ENCODE measurements at regions not wholly inside any gene's neighbourhood (a gene's known extent, or its start where the extent isn't known, plus 50 kb on each side); places are given as distances from the start of the nearest gene placed in this dataset.

DNA sequence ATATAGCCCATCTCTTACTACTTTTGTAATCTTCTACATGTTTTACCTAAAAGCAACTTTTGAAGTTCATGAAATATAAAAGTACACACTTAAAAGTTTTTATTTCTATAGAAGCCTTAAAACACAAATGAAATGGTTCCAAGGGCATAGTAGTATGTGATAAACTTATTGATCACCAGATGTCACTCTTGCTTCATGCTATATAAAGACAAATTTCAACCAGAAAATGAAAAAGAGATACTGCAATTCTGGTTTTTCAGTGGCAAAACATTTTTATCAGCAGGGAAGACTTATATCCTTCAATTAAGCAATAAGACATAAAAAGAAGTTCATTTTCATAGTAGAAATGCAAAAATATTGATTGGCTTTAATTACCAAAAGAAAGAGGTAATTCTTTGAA is 69.4 kb upstream of the FBXL17 start:
- TF ChIP-seq, protein P1, sequence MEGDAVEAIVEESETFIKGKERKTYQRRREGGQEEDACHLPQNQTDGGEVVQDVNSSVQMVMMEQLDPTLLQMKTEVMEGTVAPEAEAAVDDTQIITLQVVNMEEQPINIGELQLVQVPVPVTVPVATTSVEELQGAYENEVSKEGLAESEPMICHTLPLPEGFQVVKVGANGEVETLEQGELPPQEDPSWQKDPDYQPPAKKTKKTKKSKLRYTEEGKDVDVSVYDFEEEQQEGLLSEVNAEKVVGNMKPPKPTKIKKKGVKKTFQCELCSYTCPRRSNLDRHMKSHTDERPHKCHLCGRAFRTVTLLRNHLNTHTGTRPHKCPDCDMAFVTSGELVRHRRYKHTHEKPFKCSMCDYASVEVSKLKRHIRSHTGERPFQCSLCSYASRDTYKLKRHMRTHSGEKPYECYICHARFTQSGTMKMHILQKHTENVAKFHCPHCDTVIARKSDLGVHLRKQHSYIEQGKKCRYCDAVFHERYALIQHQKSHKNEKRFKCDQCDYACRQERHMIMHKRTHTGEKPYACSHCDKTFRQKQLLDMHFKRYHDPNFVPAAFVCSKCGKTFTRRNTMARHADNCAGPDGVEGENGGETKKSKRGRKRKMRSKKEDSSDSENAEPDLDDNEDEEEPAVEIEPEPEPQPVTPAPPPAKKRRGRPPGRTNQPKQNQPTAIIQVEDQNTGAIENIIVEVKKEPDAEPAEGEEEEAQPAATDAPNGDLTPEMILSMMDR (IDR thresholded peaks at IDR 0.05; ENCODE audit: extremely low read depth in 1 of 2, insufficient read depth in 1 of 2, low read depth in 1 of 2, low read length in 2 of 2) = no peak
- no peak for TF ChIP-seq POLR2A (IDR thresholded peaks at IDR 0.05; ENCODE audit: low read depth, low read length)
- TF ChIP-seq MYC (IDR thresholded peaks at IDR 0.05; ENCODE audit: low read depth, low read length) = no peak
- no peak for TF ChIP-seq POLR2AphosphoS5 (IDR thresholded peaks at IDR 0.05; ENCODE audit: insufficient read depth, low read depth, low read length)
- TF ChIP-seq, protein P2, sequence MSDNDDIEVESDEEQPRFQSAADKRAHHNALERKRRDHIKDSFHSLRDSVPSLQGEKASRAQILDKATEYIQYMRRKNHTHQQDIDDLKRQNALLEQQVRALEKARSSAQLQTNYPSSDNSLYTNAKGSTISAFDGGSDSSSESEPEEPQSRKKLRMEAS (IDR thresholded peaks at IDR 0.05; ENCODE audit: insufficient read depth, insufficient read length) = no peak
- TF ChIP-seq EZH2 (IDR thresholded peaks at IDR 0.05; ENCODE audit: borderline replicate concordance, low read depth, low read length, severe bottlenecking) = no peak
- TF ChIP-seq JUN (IDR thresholded peaks at IDR 0.05; ENCODE audit: borderline replicate concordance, insufficient read depth, insufficient read length, low read depth) = no peak

Data from endothelial cell of umbilical vein (primary cell).